H1 (cell line): ENCODE measurements at regions not wholly inside any gene's neighbourhood (a gene's known extent, or its start where the extent isn't known, plus 50 kb on each side); places are given as distances from the start of the nearest gene placed in this dataset.

Experiments
- CTCF ChIA-PET: fragments of 300-600 bp; sonication (Branson Sonifier 250); formaldehyde crosslinking; loops from one replicate; lab custom pipeline; 2021; ENCODE audit not compliant: partially characterized antibody; lab: Charles Lee
- POLR2A ChIA-PET: fragments of 300-600 bp; sonication (Branson Sonifier 250); formaldehyde crosslinking; loops from one replicate; lab custom pipeline; 2021; ENCODE audit warnings: inconsistent platforms; ENCODE audit not compliant: partially characterized antibody; lab: Charles Lee
- DNase-seq, 2 experiments: peaks; one replicate each; pipeline versions ENCODE4 v3.0.0 to v3.0.0-alpha.2; 2010 to 2022; ENCODE audit warnings: low spot score in 2 of 2, low read depth in 1 of 2, mixed read lengths in 1 of 2
- FAIRE-seq: peaks from 2 replicates; lab custom pipeline; 2011; peaks lifted over from hg19 to GRCh38; lab: Jason Lieb, UNC
- H2AFZ ChIP-seq: 2 replicates; pipeline ENCODE4 v1.8.1; 2012; ENCODE audit warnings: low read length, inconsistent platforms
- H2AK5ac ChIP-seq: 2 replicates; pipeline ENCODE4 v1.6.1; 2013; ENCODE audit warnings: low read depth, low read length
- H2BK120ac ChIP-seq: replicated peaks from 2 replicates; pipeline ENCODE3; 2013; ENCODE audit warnings: low read depth, low read length, inconsistent platforms
- H2BK12ac ChIP-seq: 2 replicates; pipeline ENCODE4 v1.6.1; 2013; ENCODE audit warnings: low read depth, low read length
- H2BK15ac ChIP-seq: 2 replicates; pipeline ENCODE4 v1.6.1; 2013; ENCODE audit warnings: low read length
- H2BK20ac ChIP-seq: 2 replicates; pipeline ENCODE4 v1.6.1; 2013; ENCODE audit warnings: low read length
- H2BK5ac ChIP-seq: 2 replicates; pipeline ENCODE4 v1.6.1; 2013; ENCODE audit warnings: low read depth, low read length
- H3K14ac ChIP-seq: 2 replicates; pipeline ENCODE4 v1.6.1; 2013; ENCODE audit warnings: inconsistent platforms; ENCODE audit not compliant: insufficient read length
- H3K18ac ChIP-seq: 2 replicates; pipeline ENCODE4 v1.6.1; 2013; ENCODE audit warnings: low read length; ENCODE audit errors: extremely low read depth
- H3K23ac ChIP-seq: 2 replicates; pipeline ENCODE4 v1.6.1; 2013; ENCODE audit warnings: inconsistent platforms; ENCODE audit not compliant: insufficient read length
- H3K23me2 ChIP-seq: 2 replicates; pipeline ENCODE4 v1.6.1; 2013; ENCODE audit warnings: low read depth, low read length
- H3K27ac ChIP-seq: 2 replicates; pipeline ENCODE4 v1.6.1; 2011; ENCODE audit warnings: low read depth, low read length, inconsistent platforms
- H3K27me3 ChIP-seq, 4 experiments: replicated peaks in 1 of 4; 1 replicate in 1 of 4; 2 replicates in 3 of 4; pipeline versions ENCODE4 v1.6.1 to v1.8.1; 2011 to 2013; ENCODE audit warnings: low read length in 3 of 4, mild to moderate bottlenecking in 3 of 4, inconsistent platforms in 2 of 4, mixed read lengths in 2 of 4, moderate library complexity in 1 of 4; ENCODE audit not compliant: control insufficient read depth in 3 of 4, insufficient read depth in 3 of 4; ENCODE audit errors: extremely low read depth in 1 of 4
- H3K36me3 ChIP-seq, 4 experiments: 2 replicates each; pipeline versions ENCODE4 v1.6.1 to v1.8.1; 2011 to 2013; ENCODE audit warnings: mild to moderate bottlenecking in 4 of 4, low read length in 3 of 4, moderate library complexity in 2 of 4, control low read depth in 1 of 4, inconsistent platforms in 1 of 4; ENCODE audit not compliant: insufficient read depth in 4 of 4, control insufficient read depth in 2 of 4
- H3K4ac ChIP-seq: replicated peaks from 2 replicates; pipeline ENCODE3; 2013; ENCODE audit warnings: low read length, low read depth, mixed read lengths, inconsistent platforms; ENCODE audit not compliant: insufficient read length
- H3K4me1 ChIP-seq, 4 experiments: replicated peaks in 1 of 4; 1 replicate in 1 of 4; 2 replicates in 3 of 4; pipeline versions ENCODE4 v1.6.1 to v1.8.1; 2011 to 2013; ENCODE audit warnings: low read length in 3 of 4, inconsistent platforms in 2 of 4, mixed read lengths in 1 of 4; ENCODE audit not compliant: insufficient read depth in 4 of 4, control insufficient read depth in 3 of 4
- H3K4me2 ChIP-seq, 2 experiments: 2 replicates each; pipeline versions ENCODE4 v1.6.1 to v1.8.1; 2011 to 2013; ENCODE audit warnings: low read depth in 2 of 2, low read length in 2 of 2, control low read depth in 1 of 2, inconsistent platforms in 1 of 2, mild to moderate bottlenecking in 1 of 2; ENCODE audit not compliant: insufficient read depth in 1 of 2
- H3K4me3 ChIP-seq, 4 experiments: fragments of 200-600, 300-600 bp in 1 of 4; sonication (generic), shearing (Covaris generic), sonication (Bioruptor Twin) in 1 of 4; 2 replicates each; pipeline versions ENCODE4 v1.5.1 to v1.8.1; 2011 to 2016; ENCODE audit warnings: low read length in 4 of 4, low read depth in 3 of 4, control low read depth in 2 of 4, inconsistent platforms in 2 of 4, mild to moderate bottlenecking in 2 of 4, mixed read lengths in 1 of 4, moderate library complexity in 1 of 4; ENCODE audit not compliant: insufficient read depth in 2 of 4; ENCODE audit errors: extremely low read depth in 1 of 4
- H3K56ac ChIP-seq: replicated peaks from 2 replicates; pipeline ENCODE3; 2013; ENCODE audit warnings: low read depth, mild to moderate bottlenecking, mixed read lengths, low read length, inconsistent platforms; ENCODE audit not compliant: insufficient read length
- H3K79me1 ChIP-seq: 2 replicates; pipeline ENCODE4 v1.6.1; 2013; ENCODE audit warnings: low read depth, low read length, control low read depth
- H3K79me2 ChIP-seq, 2 experiments: 2 replicates each; pipeline versions ENCODE4 v1.6.1 to v1.8.1; 2012 to 2013; ENCODE audit warnings: low read length in 2 of 2, mild to moderate bottlenecking in 2 of 2, inconsistent platforms in 1 of 2; ENCODE audit not compliant: insufficient read depth in 2 of 2, control insufficient read depth in 1 of 2
- H3K9ac ChIP-seq, 4 experiments: replicated peaks in 1 of 4; 1 replicate in 1 of 4; 2 replicates in 3 of 4; pipeline versions ENCODE4 v1.6.1 to v1.8.1; 2011 to 2013; ENCODE audit warnings: low read depth in 3 of 4, low read length in 3 of 4, control low read depth in 2 of 4, mild to moderate bottlenecking in 2 of 4, moderate library complexity in 2 of 4, inconsistent platforms in 1 of 4; ENCODE audit errors: extremely low read depth in 1 of 4
- H3K9me3 ChIP-seq, 2 experiments: 2 replicates each; pipeline versions ENCODE4 v1.6.1 to v1.8.1; 2012 to 2013; ENCODE audit warnings: mild to moderate bottlenecking in 2 of 2, moderate library complexity in 2 of 2, control low read depth in 1 of 2, inconsistent platforms in 1 of 2, low read depth in 1 of 2, low read length in 1 of 2, mixed read lengths in 1 of 2; ENCODE audit not compliant: insufficient read depth in 2 of 2
- H4K20me1 ChIP-seq, 2 experiments: replicated peaks in 1 of 2; 2 replicates each; pipeline versions ENCODE3 to v1.8.1; 2011 to 2013; ENCODE audit warnings: inconsistent platforms in 2 of 2, low read length in 2 of 2, mild to moderate bottlenecking in 1 of 2; ENCODE audit not compliant: insufficient read depth in 2 of 2, control insufficient read depth in 1 of 2
- H4K5ac ChIP-seq: 2 replicates; pipeline ENCODE4 v1.6.1; 2013; ENCODE audit warnings: low read length, low read depth, mixed read lengths, inconsistent platforms; ENCODE audit not compliant: insufficient read length
- H4K8ac ChIP-seq: 2 replicates; pipeline ENCODE4 v1.8.0; 2013; ENCODE audit warnings: mild to moderate bottlenecking, moderate library complexity, low read length, inconsistent platforms; ENCODE audit not compliant: insufficient read depth; ENCODE audit errors: extremely low read depth
- H4K91ac ChIP-seq: replicated peaks from 2 replicates; pipeline ENCODE3; 2013; ENCODE audit warnings: low read length, mixed read lengths, inconsistent platforms; ENCODE audit not compliant: insufficient read length
- ATF2 ChIP-seq: IDR thresholded peaks from 2 replicates; pipeline ENCODE4 v1.6.1; 2012; ENCODE audit warnings: low read length, inconsistent platforms
- BCL11A ChIP-seq, 2 experiments: IDR thresholded peaks; one replicate each; pipeline ENCODE4 v1.6.1; 2011; ENCODE audit warnings: low read depth in 2 of 2, low read length in 2 of 2, mild to moderate bottlenecking in 2 of 2
- FOSL1 ChIP-seq: IDR thresholded peaks from 2 replicates; pipeline ENCODE4 v1.6.1; 2011; ENCODE audit warnings: mild to moderate bottlenecking, low read depth, low read length, moderate library complexity; ENCODE audit not compliant: insufficient read depth
- GTF2F1 ChIP-seq: IDR thresholded peaks from 2 replicates; pipeline ENCODE4 v1.6.1; 2012; ENCODE audit warnings: low read depth, low read length, improper control_type of control experiment, borderline replicate concordance
- KDM1A ChIP-seq: fragments of 200-600, 300-600 bp; sonication (generic); IDR thresholded peaks from 2 replicates; pipeline ENCODE4 v1.7.1; 2016; ENCODE audit warnings: mild to moderate bottlenecking, low read length, borderline replicate concordance
- NRF1 ChIP-seq: IDR thresholded peaks from 2 replicates; pipeline ENCODE4 v1.6.1; 2011; ENCODE audit warnings: mild to moderate bottlenecking, low read depth, low read length, improper control_type of control experiment
- POLR2A ChIP-seq, 2 experiments: IDR thresholded peaks; 1 replicate in 1 of 2; 2 replicates in 1 of 2; pipeline ENCODE4 v1.6.1; 2011; ENCODE audit warnings: low read depth in 2 of 2, low read length in 2 of 2, mild to moderate bottlenecking in 2 of 2; ENCODE audit errors: control extremely low read depth in 1 of 2
- RAD21 ChIP-seq, 2 experiments: IDR thresholded peaks in 1 of 2; conservative IDR thresholded peaks in 1 of 2; 2 replicates each; pipeline ENCODE4 v1.6.1; 2011; ENCODE audit warnings: low read depth in 2 of 2, low read length in 2 of 2, improper control_type of control experiment in 1 of 2, inconsistent platforms in 1 of 2, mild to moderate bottlenecking in 1 of 2, moderate library complexity in 1 of 2
- RFX5 ChIP-seq: IDR thresholded peaks from 2 replicates; pipeline ENCODE4 v1.6.1; 2011; ENCODE audit warnings: low read depth, low read length, improper control_type of control experiment, borderline replicate concordance
- SIN3A ChIP-seq, 2 experiments: IDR thresholded peaks in 1 of 2; conservative IDR thresholded peaks in 1 of 2; 2 replicates each; pipeline ENCODE4 v1.6.1; 2011 to 2012; ENCODE audit warnings: low read length in 2 of 2, improper control_type of control experiment in 1 of 2, low read depth in 1 of 2, mild to moderate bottlenecking in 1 of 2
- SIX5 ChIP-seq: IDR thresholded peaks from 2 replicates; pipeline ENCODE4 v1.6.1; 2011; ENCODE audit warnings: mild to moderate bottlenecking, low read depth, low read length
- TCF12 ChIP-seq: IDR thresholded peaks from 2 replicates; pipeline ENCODE4 v1.6.1; 2011; ENCODE audit warnings: low read depth, mild to moderate bottlenecking, low read length
- YY1 ChIP-seq: IDR thresholded peaks from 2 replicates; pipeline ENCODE4 v1.6.1; 2011; ENCODE audit warnings: low read depth, mild to moderate bottlenecking, low read length
- WGBS, 2 experiments: shearing (Covaris generic) in 1 of 2; methylation state at CpG; one replicate each; pipeline versions ENCODE4 v1.1.6 to v1.1.7; 2013 to 2015; ENCODE audit warnings: low lambda C conversion rate in 2 of 2, mixed read lengths in 2 of 2, inconsistent platforms in 1 of 2, low coverage in 1 of 2, missing lambda C conversion rate in 1 of 2; ENCODE audit not compliant: insufficient replicate concordance in 2 of 2, insufficient coverage in 1 of 2, insufficient read length in 1 of 2; ENCODE audit errors: extremely low coverage in 1 of 2, missing lambda C conversion rate in 1 of 2; 5-methylcytosine and 5-hydroxymethylcytosine counted together

- TF ChIP-seq BCL11A (IDR thresholded peaks at IDR 0.05; ENCODE audit: low read depth in 2 of 2, low read length in 2 of 2) (no peak), ATF2 (no peak), FOSL1 (no peak), SIX5 (no peak), YY1 (no peak), RFX5 (no peak), NRF1 (no peak), POLR2A (IDR thresholded peaks at IDR 0.05; ENCODE audit: control extremely low read depth in 1 of 2, low read depth in 2 of 2, low read length in 2 of 2) (no peak), KDM1A (no peak), SIN3A (conservative IDR thresholded peaks at IDR 0.05 in 1 of 2, IDR thresholded peaks at IDR 0.05 in 1 of 2; ENCODE audit: low read depth in 1 of 2, low read length in 2 of 2) (no peak), RAD21 (IDR thresholded peaks at IDR 0.05 in 1 of 2, conservative IDR thresholded peaks at IDR 0.05 in 1 of 2; ENCODE audit: low read depth in 2 of 2, low read length in 2 of 2) (no peak), TCF12 (no peak), GTF2F1 (no peak)
- TF ChIP-seq, all 59 proteins: peak for 0
- Histone ChIP-seq H3K27ac (no peak overlapping the region), H3K79me1 (no peaks in the 10 kb centered on the region), H3K4me2 (no peak overlapping the region), H4K20me1 (no peaks in the 10 kb centered on the region), H2BK5ac (no peak overlapping the region), H3K23me2 (no peaks in the 10 kb centered on the region), H2AK5ac (no peak overlapping the region), H3K14ac (no peak overlapping the region), H3K9me3 (peaks cover 0 to 2% of the 10 kb centered on the region in 2 experiments; a peak in 1 of 4 replicates), H3K9ac (no peak overlapping the region), H4K91ac (no peak overlapping the region), H2BK20ac (no peak overlapping the region), H3K23ac (no peak overlapping the region), H4K5ac (no peak overlapping the region), H2BK15ac (no peak overlapping the region), H3K27me3 (peaks cover 0 to 1% (median 0%) of the 10 kb centered on the region in 4 experiments; a peak in 1 of 7 replicates), H3K4me1 (peaks cover 0 to 2% (median 0%) of the 10 kb centered on the region in 4 experiments; a peak in 2 of 7 replicates), H2BK120ac (no peak overlapping the region), H3K4ac (no peak overlapping the region), H3K79me2 (no peaks in the 10 kb centered on the region), H2AFZ (peak overlapping the region; percentile 73; the same call in 1 of the 2 replicates), H2BK12ac (no peak overlapping the region), H3K56ac (no peak overlapping the region), H3K36me3 (no peaks in the 10 kb centered on the region), H4K8ac (no peak overlapping the region), H3K4me3 (no peak overlapping the region), H3K18ac (no peak overlapping the region)
- WGBS, 2 experiments: 81% methylated on average over 9 of the region's 9 CpGs; no CpG with 5 or more reads in 1 of the 2 experiments
- ChIA-PET CTCF (no interaction called here), POLR2A (no interaction called here)
- FAIRE-seq: no peak
- DNase-seq: peak in 1 of 2 experiments; percentile 23
Measured at GRCh38 chr16:9345046-9345445, 253.6 kb downstream of the HAPSTR1 start.
